Activated T-cell treated with anti-CD3 and anti-CD28 coated beads, Interleukin-2, amount 50 U/mL, for 24 hours (primary cell): ENCODE measurements at regions not wholly inside any gene's neighbourhood (a gene's known extent, or its start where the extent isn't known, plus 50 kb on each side); places are given as distances from the start of the nearest gene placed in this dataset.
"Not testable (repeated sequence)": the region's sequence is repeated elsewhere in the genome, so short reads cannot be mapped to it uniquely, and the experiment has no call there.

Experiments used
- DNase-seq: peaks from one replicate; pipeline ENCODE4 v3.0.0-alpha.2; 2020
- H3K27ac Mint-ChIP-seq: 2 replicates; pipeline ENCODE4 v1.8.0; 2020; ENCODE audit warnings: mild to moderate bottlenecking, mixed read lengths
- H3K27me3 Mint-ChIP-seq: 2 replicates; pipeline ENCODE4 v1.8.0; 2020; ENCODE audit warnings: mixed read lengths
- H3K36me3 Mint-ChIP-seq: 2 replicates; pipeline ENCODE4 v1.8.0; 2020; ENCODE audit warnings: low read depth, mixed read lengths
- H3K4me1 Mint-ChIP-seq: 2 replicates; pipeline ENCODE4 v1.8.0; 2020; ENCODE audit warnings: low read depth, mixed read lengths
- H3K4me3 Mint-ChIP-seq: 2 replicates; pipeline ENCODE4 v1.8.0; 2020; ENCODE audit warnings: mild to moderate bottlenecking, moderate library complexity, mixed read lengths
- H3K9me3 Mint-ChIP-seq: 2 replicates; pipeline ENCODE4 v1.8.0; 2020; ENCODE audit warnings: mixed read lengths

GRCh38 chrX:122135070-122135469 is 1049.0 kb upstream of the GRIA3 start:
- H3K27me3 Mint-ChIP-seq, result no peaks in the 10 kb centered on the region
- no peak for DNase-seq
- H3K4me1 Mint-ChIP-seq, result no peaks in the 10 kb centered on the region
- no peaks in the 10 kb centered on the region for H3K36me3 Mint-ChIP-seq
- no peak overlapping the region for H3K4me3 Mint-ChIP-seq
- no peak overlapping the region for H3K27ac Mint-ChIP-seq
- no peaks in the 10 kb centered on the region for H3K9me3 Mint-ChIP-seq

GRCh38 chrX:122140219-122140618 is 1043.9 kb upstream of the GRIA3 start:
- not testable (repeated sequence) for H3K4me1 Mint-ChIP-seq, H3K9me3 Mint-ChIP-seq, H3K27ac Mint-ChIP-seq, H3K36me3 Mint-ChIP-seq, H3K4me3 Mint-ChIP-seq, H3K27me3 Mint-ChIP-seq, DNase-seq

GRCh38 chrX:122154019-122154418 is 1030.1 kb upstream of the GRIA3 start:
- Mint-ChIP-seq H3K4me3 (no peak overlapping the region), H3K27me3 (no peaks in the 10 kb centered on the region), H3K9me3 (peaks cover 6% of the 10 kb centered on the region), H3K4me1 (no peaks in the 10 kb centered on the region), H3K27ac (no peak overlapping the region), H3K36me3 (no peaks in the 10 kb centered on the region)
- no peak for DNase-seq

- Mint-ChIP-seq H3K9me3 (peaks cover 1% of the 10 kb centered on the region), H3K4me1 (no peaks in the 10 kb centered on the region), H3K27me3 (no peaks in the 10 kb centered on the region), H3K36me3 (no peaks in the 10 kb centered on the region), H3K27ac (no peak overlapping the region), H3K4me3 (no peak overlapping the region)
- no peak for DNase-seq
These were observed 1015.8 kb upstream of the GRIA3 start for GRCh38 chrX:122168241-122168640.

GRCh38 chrX:122184791-122185190 is 999.3 kb upstream of the GRIA3 start:
- no peaks in the 10 kb centered on the region for H3K4me1 Mint-ChIP-seq
- no peaks in the 10 kb centered on the region for H3K27me3 Mint-ChIP-seq
- H3K9me3 Mint-ChIP-seq, result peaks cover 12% of the 10 kb centered on the region
- H3K4me3 Mint-ChIP-seq, result no peak overlapping the region
- H3K27ac Mint-ChIP-seq, result no peak overlapping the region
- no peaks in the 10 kb centered on the region for H3K36me3 Mint-ChIP-seq
- no peak for DNase-seq

- DNase-seq, result no peak
- Mint-ChIP-seq H3K27me3 (no peaks in the 10 kb centered on the region), H3K9me3 (peaks cover 12% of the 10 kb centered on the region)
These were observed 996.9 kb upstream of the GRIA3 start for GRCh38 chrX:122187069-122187713.

GRCh38 chrX:122188751-122189150 is 995.3 kb upstream of the GRIA3 start:
- H3K4me1 Mint-ChIP-seq, result no peaks in the 10 kb centered on the region
- H3K36me3 Mint-ChIP-seq, result no peaks in the 10 kb centered on the region
- peaks cover 12% of the 10 kb centered on the region for H3K9me3 Mint-ChIP-seq
- H3K27me3 Mint-ChIP-seq, result no peaks in the 10 kb centered on the region
- no peak overlapping the region for H3K4me3 Mint-ChIP-seq
- no peak for DNase-seq
- no peak overlapping the region for H3K27ac Mint-ChIP-seq

More at GRCh38 chrX:122187069-122187713, 996.9 kb upstream of the GRIA3 start:
- Mint-ChIP-seq H3K4me3 (no peak overlapping the region), H3K27ac (no peak overlapping the region), H3K36me3 (no peaks in the 10 kb centered on the region), H3K4me1 (no peaks in the 10 kb centered on the region)

GRCh38 chrX:122196343-122196742 is 987.7 kb upstream of the GRIA3 start:
- Mint-ChIP-seq H3K9me3 (no peaks in the 10 kb centered on the region), H3K4me1 (no peaks in the 10 kb centered on the region), H3K27ac (no peak overlapping the region), H3K4me3 (no peak overlapping the region), H3K36me3 (no peaks in the 10 kb centered on the region), H3K27me3 (peaks cover 12% of the 10 kb centered on the region)
- no peak for DNase-seq

- Mint-ChIP-seq H3K36me3 (no peaks in the 10 kb centered on the region), H3K4me3 (no peak overlapping the region), H3K27me3 (no peaks in the 10 kb centered on the region), H3K4me1 (no peaks in the 10 kb centered on the region), H3K9me3 (no peaks in the 10 kb centered on the region), H3K27ac (no peak overlapping the region)
- DNase-seq, result no peak
These were observed 980.7 kb upstream of the GRIA3 start for GRCh38 chrX:122203399-122203798.

GRCh38 chrX:122218666-122219065 is 965.4 kb upstream of the GRIA3 start:
- no peak overlapping the region for H3K27ac Mint-ChIP-seq
- no peaks in the 10 kb centered on the region for H3K9me3 Mint-ChIP-seq
- H3K27me3 Mint-ChIP-seq, result peaks cover 24% of the 10 kb centered on the region
- H3K4me1 Mint-ChIP-seq, result no peaks in the 10 kb centered on the region
- H3K36me3 Mint-ChIP-seq, result no peaks in the 10 kb centered on the region
- no peak overlapping the region for H3K4me3 Mint-ChIP-seq
- DNase-seq, result no peak

GRCh38 chrX:122219226-122219625 is 964.9 kb upstream of the GRIA3 start:
- H3K36me3 Mint-ChIP-seq, result no peaks in the 10 kb centered on the region
- H3K4me3 Mint-ChIP-seq, result no peak overlapping the region
- peaks cover 24% of the 10 kb centered on the region for H3K27me3 Mint-ChIP-seq
- H3K27ac Mint-ChIP-seq, result no peak overlapping the region
- no peaks in the 10 kb centered on the region for H3K4me1 Mint-ChIP-seq
- no peak for DNase-seq
- H3K9me3 Mint-ChIP-seq, result no peaks in the 10 kb centered on the region

- Mint-ChIP-seq H3K27ac (no peak overlapping the region), H3K9me3 (no peaks in the 10 kb centered on the region), H3K27me3 (peaks cover 28% of the 10 kb centered on the region), H3K4me3 (no peak overlapping the region), H3K4me1 (no peaks in the 10 kb centered on the region), H3K36me3 (no peaks in the 10 kb centered on the region)
- no peak for DNase-seq
These were observed 964.3 kb upstream of the GRIA3 start for GRCh38 chrX:122219735-122220134.

- no peaks in the 10 kb centered on the region for H3K4me1 Mint-ChIP-seq
- no peak overlapping the region for H3K4me3 Mint-ChIP-seq
- H3K27ac Mint-ChIP-seq, result no peak overlapping the region
- peaks cover 31% of the 10 kb centered on the region for H3K27me3 Mint-ChIP-seq
- no peak for DNase-seq
- H3K36me3 Mint-ChIP-seq, result no peaks in the 10 kb centered on the region
- no peaks in the 10 kb centered on the region for H3K9me3 Mint-ChIP-seq
These were observed 963.3 kb upstream of the GRIA3 start for GRCh38 chrX:122220644-122221373.

GRCh38 chrX:122221810-122222209 is 962.3 kb upstream of the GRIA3 start:
- not testable (repeated sequence) for H3K4me1 Mint-ChIP-seq, H3K4me3 Mint-ChIP-seq, DNase-seq, H3K27ac Mint-ChIP-seq, H3K9me3 Mint-ChIP-seq, H3K36me3 Mint-ChIP-seq
- H3K27me3 Mint-ChIP-seq, result peaks cover 31% of the 10 kb centered on the region

- H3K36me3 Mint-ChIP-seq, H3K27ac Mint-ChIP-seq, H3K9me3 Mint-ChIP-seq, H3K4me3 Mint-ChIP-seq, DNase-seq, H3K4me1 Mint-ChIP-seq: not testable (repeated sequence)
- H3K27me3 Mint-ChIP-seq, result peaks cover 31% of the 10 kb centered on the region
These were observed 959.9 kb upstream of the GRIA3 start for GRCh38 chrX:122224137-122224536.
